ENCODE measurements at regions not wholly inside any gene's neighbourhood (a gene's known extent, or its start where the extent isn't known, plus 50 kb on each side); places are given as distances from the start of the nearest gene placed in this dataset.
"Not testable (repeated sequence)": the region's sequence is repeated elsewhere in the genome, so short reads cannot be mapped to it uniquely, and the experiment has no call there.

GRCh38 chr2:89756616-89757015 lies 1065.1 kb downstream of the RPIA start:
- not testable (repeated sequence) for H3K4me1 Mint-ChIP-seq

DNA sequence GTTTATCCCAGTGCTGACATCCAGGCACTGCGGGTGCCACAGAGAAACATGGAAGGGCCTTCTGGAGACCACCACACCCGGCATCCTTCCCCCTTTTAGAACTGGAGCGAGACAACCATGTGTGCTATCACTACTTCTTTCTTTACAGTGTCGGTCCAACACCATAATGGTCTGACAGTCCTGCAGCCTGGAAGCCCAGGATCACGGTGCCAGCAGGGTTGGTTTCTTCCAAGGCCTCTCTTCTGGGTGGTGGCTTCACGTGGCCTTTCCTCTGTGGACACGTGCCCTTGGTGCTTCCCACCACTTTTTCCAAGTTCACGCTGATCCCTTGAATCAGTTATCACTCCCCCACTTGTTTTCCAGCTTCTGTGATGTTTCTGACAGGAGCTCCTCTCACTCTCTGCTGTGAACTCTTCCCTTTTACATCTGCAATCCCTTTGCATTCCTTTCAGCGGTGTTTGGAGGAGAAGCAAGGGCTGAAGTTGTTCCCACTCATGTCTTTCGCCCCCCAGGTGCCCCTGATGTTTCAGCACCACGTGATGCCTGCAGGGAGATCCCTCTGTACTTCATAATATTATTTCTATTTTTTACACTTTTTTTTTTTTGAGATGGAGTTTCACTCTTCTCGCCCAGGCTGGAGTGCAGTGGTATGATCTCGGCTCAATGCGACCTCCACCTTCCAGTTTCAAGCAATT lies 1067.0 kb downstream of the RPIA start:
- H3K27me3 Mint-ChIP-seq (ENCODE audit: insufficient read depth); H3K4me3 ChIP-seq (ENCODE audit: low read length); H3K9ac ChIP-seq (ENCODE audit: extremely low read depth, low read length, poor library complexity, severe bottlenecking); H3K27ac Mint-ChIP-seq; H3K4me1 ChIP-seq (ENCODE audit: control insufficient read depth, insufficient read depth, low read length); H3K27me3 ChIP-seq (ENCODE audit: control insufficient read depth, insufficient read depth, low read length, poor library complexity, severe bottlenecking); H3K4me3 Mint-ChIP-seq; H3K27ac ChIP-seq (ENCODE audit: low read depth, low read length); H3K4me1 Mint-ChIP-seq; DNase-seq; H3K36me3 ChIP-seq (ENCODE audit: control insufficient read depth, insufficient read depth, low read length); H3K36me3 Mint-ChIP-seq (ENCODE audit: low read depth): not testable (repeated sequence)
- H3K9me3 ChIP-seq (ENCODE audit: control insufficient read depth, low read length), result peaks cover 51% of the 10 kb centered on the region
- 56 to 62% methylated on average over 13 to 14 of the region's 14 CpGs for WGBS, 2 experiments (ENCODE audit: insufficient coverage in 1 of 2, insufficient read length in 1 of 2)
- H3K9me3 Mint-ChIP-seq, result peaks cover 92% of the 10 kb centered on the region

More at GRCh38 chr2:89756616-89757015, 1065.1 kb downstream of the RPIA start:
- H3K9ac ChIP-seq (ENCODE audit: extremely low read depth, low read length, poor library complexity, severe bottlenecking); H3K4me1 ChIP-seq (ENCODE audit: control insufficient read depth, insufficient read depth, low read length); H3K4me3 ChIP-seq (ENCODE audit: low read length); H3K4me3 Mint-ChIP-seq; H3K36me3 ChIP-seq (ENCODE audit: control insufficient read depth, insufficient read depth, low read length); H3K27me3 Mint-ChIP-seq (ENCODE audit: insufficient read depth); H3K27ac Mint-ChIP-seq; H3K27me3 ChIP-seq (ENCODE audit: control insufficient read depth, insufficient read depth, low read length, poor library complexity, severe bottlenecking); H3K27ac ChIP-seq (ENCODE audit: low read depth, low read length); DNase-seq; H3K36me3 Mint-ChIP-seq (ENCODE audit: low read depth): not testable (repeated sequence)
- 79% methylated on average over 1 of the region's 2 CpGs; no CpG with 5 or more reads in 1 of the 2 experiments for WGBS, 2 experiments (ENCODE audit: insufficient coverage in 1 of 2, insufficient read length in 1 of 2)
- peaks cover 74% of the 10 kb centered on the region for H3K9me3 Mint-ChIP-seq
- H3K9me3 ChIP-seq (ENCODE audit: control insufficient read depth, low read length), result peaks cover 41% of the 10 kb centered on the region

DNA sequence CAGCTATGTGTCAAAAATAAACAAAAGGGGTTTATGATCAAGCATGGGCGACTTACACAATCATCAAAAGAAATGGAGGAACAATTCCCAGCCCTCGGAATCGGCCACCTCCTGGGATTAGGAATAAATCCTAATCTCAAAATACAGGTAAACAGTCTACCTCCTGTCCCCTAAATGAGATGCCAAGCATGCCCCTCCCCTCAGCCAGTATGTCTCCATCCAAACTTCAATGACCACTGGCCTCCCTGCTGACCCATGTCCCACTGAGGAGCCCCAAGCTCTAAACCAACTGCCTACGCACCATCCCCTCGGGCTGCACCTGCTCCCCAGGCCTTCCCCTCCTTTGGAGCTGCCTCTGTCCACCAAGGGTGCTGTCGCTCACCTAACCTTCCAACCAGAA lies 1069.3 kb downstream of the RPIA start:
- H3K4me1 ChIP-seq (ENCODE audit: control insufficient read depth, insufficient read depth, low read length); H3K4me3 ChIP-seq (ENCODE audit: low read length); H3K9ac ChIP-seq (ENCODE audit: extremely low read depth, low read length, poor library complexity, severe bottlenecking); H3K27ac Mint-ChIP-seq; H3K27me3 Mint-ChIP-seq (ENCODE audit: insufficient read depth); H3K36me3 ChIP-seq (ENCODE audit: control insufficient read depth, insufficient read depth, low read length); H3K36me3 Mint-ChIP-seq (ENCODE audit: low read depth); H3K27me3 ChIP-seq (ENCODE audit: control insufficient read depth, insufficient read depth, low read length, poor library complexity, severe bottlenecking); H3K4me3 Mint-ChIP-seq; H3K4me1 Mint-ChIP-seq; DNase-seq; H3K27ac ChIP-seq (ENCODE audit: low read depth, low read length): not testable (repeated sequence)
- WGBS, 2 experiments (ENCODE audit: insufficient coverage in 1 of 2, insufficient read length in 1 of 2), result 77 to 92% methylated on average over 3 to 4 of the region's 6 CpGs
- peaks cover 96% of the 10 kb centered on the region for H3K9me3 Mint-ChIP-seq
- H3K9me3 ChIP-seq (ENCODE audit: control insufficient read depth, low read length), result peaks cover 55% of the 10 kb centered on the region

GRCh38 chr2:89761171-89761570 lies 1069.7 kb downstream of the RPIA start:
- H3K4me3 ChIP-seq (ENCODE audit: low read length); H3K27me3 ChIP-seq (ENCODE audit: control insufficient read depth, insufficient read depth, low read length, poor library complexity, severe bottlenecking); H3K4me1 Mint-ChIP-seq; H3K9ac ChIP-seq (ENCODE audit: extremely low read depth, low read length, poor library complexity, severe bottlenecking); H3K27ac ChIP-seq (ENCODE audit: low read depth, low read length); H3K4me1 ChIP-seq (ENCODE audit: control insufficient read depth, insufficient read depth, low read length); H3K36me3 ChIP-seq (ENCODE audit: control insufficient read depth, insufficient read depth, low read length); H3K4me3 Mint-ChIP-seq; DNase-seq; H3K36me3 Mint-ChIP-seq (ENCODE audit: low read depth); H3K27me3 Mint-ChIP-seq (ENCODE audit: insufficient read depth); H3K27ac Mint-ChIP-seq: not testable (repeated sequence)
- 63 to 70% methylated on average over 2 of the region's 2 CpGs for WGBS, 2 experiments (ENCODE audit: insufficient coverage in 1 of 2, insufficient read length in 1 of 2)
- H3K9me3 Mint-ChIP-seq, result peaks cover 96% of the 10 kb centered on the region
- H3K9me3 ChIP-seq (ENCODE audit: control insufficient read depth, low read length), result peaks cover 55% of the 10 kb centered on the region

GRCh38 chr2:89761863-89762262 lies 1070.4 kb downstream of the RPIA start:
- H3K4me3 ChIP-seq (ENCODE audit: low read length); DNase-seq; H3K27ac Mint-ChIP-seq; H3K4me3 Mint-ChIP-seq; H3K27me3 ChIP-seq (ENCODE audit: control insufficient read depth, insufficient read depth, low read length, poor library complexity, severe bottlenecking); H3K4me1 ChIP-seq (ENCODE audit: control insufficient read depth, insufficient read depth, low read length); H3K27ac ChIP-seq (ENCODE audit: low read depth, low read length); H3K27me3 Mint-ChIP-seq (ENCODE audit: insufficient read depth); H3K36me3 ChIP-seq (ENCODE audit: control insufficient read depth, insufficient read depth, low read length); H3K9ac ChIP-seq (ENCODE audit: extremely low read depth, low read length, poor library complexity, severe bottlenecking); H3K4me1 Mint-ChIP-seq; H3K36me3 Mint-ChIP-seq (ENCODE audit: low read depth): not testable (repeated sequence)
- WGBS, 2 experiments (ENCODE audit: insufficient coverage in 1 of 2, insufficient read length in 1 of 2), result 83 to 84% methylated on average over 4 of the region's 4 CpGs
- peaks cover 56% of the 10 kb centered on the region for H3K9me3 ChIP-seq (ENCODE audit: control insufficient read depth, low read length)
- peaks cover 96% of the 10 kb centered on the region for H3K9me3 Mint-ChIP-seq

DNA sequence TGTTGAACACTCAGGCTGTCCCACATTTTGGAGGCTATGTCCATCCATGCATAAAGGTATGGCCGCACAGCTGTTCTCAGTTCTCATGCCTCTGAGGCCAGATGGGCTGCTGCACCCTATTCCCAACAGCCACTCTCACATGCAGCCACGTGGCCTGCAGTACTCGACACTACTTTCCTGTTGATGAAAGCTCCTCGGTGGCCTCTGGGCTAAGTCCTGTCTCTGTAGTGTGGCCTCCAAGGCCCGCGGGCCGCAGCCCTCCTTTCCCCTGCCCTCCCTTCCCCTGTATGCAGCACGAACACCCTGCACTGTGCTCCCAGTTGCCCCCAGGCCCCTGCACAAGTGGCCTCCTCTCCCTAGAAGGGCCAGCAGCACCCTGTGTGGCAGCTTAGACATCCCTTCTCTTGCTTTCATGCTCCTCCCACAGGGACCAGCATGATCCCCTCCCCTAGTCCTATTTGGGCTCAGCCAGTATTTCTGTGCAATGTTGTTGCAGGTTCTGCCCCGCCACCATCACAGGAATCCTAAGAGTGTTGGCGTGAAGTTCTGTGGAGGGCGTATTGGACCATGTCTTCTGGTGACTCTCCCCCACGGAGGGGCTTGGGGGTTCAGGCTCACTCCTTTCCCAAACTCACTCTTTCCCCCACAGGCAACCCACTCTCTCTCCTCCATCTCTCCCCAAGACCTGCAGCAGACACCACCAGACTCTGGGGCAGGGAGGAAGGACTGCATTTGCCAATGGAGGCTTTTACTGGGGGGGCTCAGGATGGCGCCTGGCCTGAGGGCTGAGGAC lies 1071.2 kb downstream of the RPIA start:
- WGBS, 2 experiments (ENCODE audit: insufficient coverage in 1 of 2, insufficient read length in 1 of 2), result 85 to 88% methylated on average over 10 to 13 of the region's 13 CpGs
- H3K9me3 ChIP-seq (ENCODE audit: control insufficient read depth, low read length), result peaks cover 59% of the 10 kb centered on the region
- not testable (repeated sequence) for H3K4me3 ChIP-seq (ENCODE audit: low read length); H3K27me3 Mint-ChIP-seq (ENCODE audit: insufficient read depth); H3K27me3 ChIP-seq (ENCODE audit: control insufficient read depth, insufficient read depth, low read length, poor library complexity, severe bottlenecking); H3K4me1 ChIP-seq (ENCODE audit: control insufficient read depth, insufficient read depth, low read length); H3K27ac ChIP-seq (ENCODE audit: low read depth, low read length); DNase-seq; H3K36me3 ChIP-seq (ENCODE audit: control insufficient read depth, insufficient read depth, low read length); H3K4me3 Mint-ChIP-seq; H3K9ac ChIP-seq (ENCODE audit: extremely low read depth, low read length, poor library complexity, severe bottlenecking); H3K27ac Mint-ChIP-seq; H3K36me3 Mint-ChIP-seq (ENCODE audit: low read depth); H3K4me1 Mint-ChIP-seq
- H3K9me3 Mint-ChIP-seq, result peaks cover 95% of the 10 kb centered on the region
